Esophagus squamous epithelium (tissue), 5 donors: ENCODE measurements at regions not wholly inside any gene's neighbourhood (a gene's known extent, or its start where the extent isn't known, plus 50 kb on each side); places are given as distances from the start of the nearest gene placed in this dataset.

Experiments used
- DNase-seq: peaks from one replicate; lab custom pipeline; 2025; lab: John Stamatoyannopoulos, UW
- H3K27ac ChIP-seq, 4 donors: fragments of 200-600 bp; sonication (generic); one replicate each; pipeline ENCODE4 v1.5.1; 2016 to 2019; ENCODE audit warnings: mild to moderate bottlenecking in 1 of 4
- H3K27me3 ChIP-seq, 4 donors: fragments of 200-600 bp; sonication (generic); 1 replicate in 3 of 4; 2 replicates in 1 of 4; pipeline versions ENCODE4 v1.5.1 to v1.6.0; 2017 to 2021; ENCODE audit warnings: antibody characterized with exemption in 1 of 4
- H3K36me3 ChIP-seq, 3 donors: fragments of 200-600 bp; sonication (generic); one replicate each; pipeline ENCODE4 v1.5.1; 2016 to 2019
- H3K4me1 ChIP-seq, 3 donors: fragments of 200-600 bp; sonication (generic); one replicate each; pipeline ENCODE4 v1.5.1; 2017 to 2019
- H3K4me3 ChIP-seq, 4 donors: fragments of 200-600 bp; sonication (generic); 1 replicate in 3 of 4; 2 replicates in 1 of 4; pipeline ENCODE4 v1.5.1; 2016 to 2019; ENCODE audit warnings: mild to moderate bottlenecking in 2 of 4, moderate library complexity in 1 of 4
- H3K9me3 ChIP-seq, 3 donors: fragments of 200-600 bp; sonication (generic); one replicate each; pipeline ENCODE4 v1.5.1; 2016 to 2019
- CTCF ChIP-seq, 6 experiments: fragments of 450-650 bp in 4 of 6; fragments of 200-600 bp in 2 of 6; sonication (generic) in 2 of 6; IDR thresholded peaks; one replicate each; pipeline ENCODE4 v1.5.1; 2016 to 2019; ENCODE audit warnings: antibody characterized with exemption in 6 of 6, mild to moderate bottlenecking in 4 of 6, moderate library complexity in 4 of 6
- POLR2A ChIP-seq, 4 donors: fragments of 450-650 bp; IDR thresholded peaks; one replicate each; pipeline ENCODE4 v1.6.1; 2017; ENCODE audit warnings: antibody characterized with exemption in 4 of 4, mild to moderate bottlenecking in 4 of 4, moderate library complexity in 3 of 4
- WGBS, 2 donors: methylation state at CpG; one replicate each; pipeline ENCODE4 v1.1.5; 2018; 5-methylcytosine and 5-hydroxymethylcytosine counted together
- intact Hi-C: fragments of 100-400 bp; cut with DNase I; formaldehyde crosslinking; loops from one replicate; pipeline ENCODE4 v1.15.0; 2022
- donor health status: DM: yes; HTN: yes; CAD: no.

- 60 to 69% methylated on average over 3 of the region's 3 CpGs for WGBS, 2 donors
- Histone ChIP-seq H3K9me3 (no peaks in the 10 kb centered on the region), H3K27ac (peak overlapping the region in 1 of 4 donors; percentile 36), H3K4me3 (no peak overlapping the region), H3K4me1 (no peaks in the 10 kb centered on the region), H3K27me3 (no peaks in the 10 kb centered on the region), H3K36me3 (no peaks in the 10 kb centered on the region)
- no peak for TF ChIP-seq CTCF (IDR thresholded peaks at IDR 0.05)
- TF ChIP-seq POLR2A (IDR thresholded peaks at IDR 0.05), result no peak
- no peak for DNase-seq
- intact Hi-C loops, result no loop called here
Measured at GRCh38 chr9:115845648-115846312, 307.8 kb upstream of the PAPPA start.

GRCh38 chr9:115847216-115847615 is 306.4 kb upstream of the PAPPA start:
- intact Hi-C loops, result no loop called here
- Histone ChIP-seq H3K4me1 (no peaks in the 10 kb centered on the region), H3K4me3 (no peak overlapping the region), H3K27me3 (no peaks in the 10 kb centered on the region), H3K9me3 (no peaks in the 10 kb centered on the region), H3K27ac (no peak overlapping the region), H3K36me3 (no peaks in the 10 kb centered on the region)
- 7 to 44% methylated on average over 1 of the region's 1 CpG for WGBS, 2 donors
- TF ChIP-seq CTCF (IDR thresholded peaks at IDR 0.05), result no peak
- no peak for DNase-seq

- no peak for DNase-seq
- no peaks in the 10 kb centered on the region for H3K27me3 ChIP-seq
- TF ChIP-seq POLR2A (IDR thresholded peaks at IDR 0.05), result no peak
- no peak for TF ChIP-seq CTCF (IDR thresholded peaks at IDR 0.05)
- H3K36me3 ChIP-seq, result no peaks in the 10 kb centered on the region
- no peaks in the 10 kb centered on the region for H3K4me1 ChIP-seq
- H3K4me3 ChIP-seq, result no peak overlapping the region
- no peaks in the 10 kb centered on the region for H3K9me3 ChIP-seq
- 55 to 62% methylated on average over 3 of the region's 3 CpGs for WGBS, 2 donors
- peak overlapping the region in 1 of 4 donors; percentile 12 for H3K27ac ChIP-seq
- intact Hi-C loops, result no loop called here
Measured at GRCh38 chr9:115849679-115850412, 303.7 kb upstream of the PAPPA start.

GRCh38 chr9:115850548-115851304 is 302.9 kb upstream of the PAPPA start:
- intact Hi-C loops, result no loop called here
- no peaks in the 10 kb centered on the region for H3K4me1 ChIP-seq
- no peak for DNase-seq
- TF ChIP-seq CTCF (IDR thresholded peaks at IDR 0.05) (no peak), POLR2A (IDR thresholded peaks at IDR 0.05) (no peak)
- 40 to 83% methylated on average over 1 of the region's 1 CpG for WGBS, 2 donors
- peak overlapping the region in 1 of 4 donors; percentile 12 for H3K27ac ChIP-seq
- no peaks in the 10 kb centered on the region for H3K27me3 ChIP-seq
- no peak overlapping the region for H3K4me3 ChIP-seq
- no peaks in the 10 kb centered on the region for H3K36me3 ChIP-seq
- H3K9me3 ChIP-seq, result no peaks in the 10 kb centered on the region
